ENCODE measurements at regions not wholly inside any gene's neighbourhood (a gene's known extent, or its start where the extent isn't known, plus 50 kb on each side); places are given as distances from the start of the nearest gene placed in this dataset.

DNA sequence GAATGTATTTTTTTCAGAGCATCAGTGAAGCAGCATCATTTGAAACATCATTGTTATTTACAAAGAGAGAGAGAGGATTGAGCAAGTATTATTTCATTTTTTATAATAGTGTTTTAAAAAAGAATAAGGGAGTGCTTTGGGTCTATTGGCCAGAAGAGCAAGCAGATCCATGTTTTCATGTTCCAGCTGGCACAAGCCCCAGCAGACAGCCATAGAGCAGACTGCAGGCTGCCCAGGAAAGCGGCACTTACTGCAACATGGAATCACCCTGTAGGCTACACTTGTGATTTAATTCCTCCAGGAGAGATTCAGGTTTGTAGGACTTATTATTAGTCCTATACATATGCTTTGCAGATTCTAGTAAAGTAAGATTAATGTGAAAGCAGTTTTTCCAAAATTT is 407.0 kb upstream of the GRAMD2B start:
- TF ChIP-seq EP300 (IDR thresholded peaks at IDR 0.05) (no peak), POLR2AphosphoS5 (IDR thresholded peaks at IDR 0.05) (no peak), POLR2A (IDR thresholded peaks at IDR 0.05; ENCODE audit: low read depth) (no peak)
- TF ChIP-seq, protein P1, sequence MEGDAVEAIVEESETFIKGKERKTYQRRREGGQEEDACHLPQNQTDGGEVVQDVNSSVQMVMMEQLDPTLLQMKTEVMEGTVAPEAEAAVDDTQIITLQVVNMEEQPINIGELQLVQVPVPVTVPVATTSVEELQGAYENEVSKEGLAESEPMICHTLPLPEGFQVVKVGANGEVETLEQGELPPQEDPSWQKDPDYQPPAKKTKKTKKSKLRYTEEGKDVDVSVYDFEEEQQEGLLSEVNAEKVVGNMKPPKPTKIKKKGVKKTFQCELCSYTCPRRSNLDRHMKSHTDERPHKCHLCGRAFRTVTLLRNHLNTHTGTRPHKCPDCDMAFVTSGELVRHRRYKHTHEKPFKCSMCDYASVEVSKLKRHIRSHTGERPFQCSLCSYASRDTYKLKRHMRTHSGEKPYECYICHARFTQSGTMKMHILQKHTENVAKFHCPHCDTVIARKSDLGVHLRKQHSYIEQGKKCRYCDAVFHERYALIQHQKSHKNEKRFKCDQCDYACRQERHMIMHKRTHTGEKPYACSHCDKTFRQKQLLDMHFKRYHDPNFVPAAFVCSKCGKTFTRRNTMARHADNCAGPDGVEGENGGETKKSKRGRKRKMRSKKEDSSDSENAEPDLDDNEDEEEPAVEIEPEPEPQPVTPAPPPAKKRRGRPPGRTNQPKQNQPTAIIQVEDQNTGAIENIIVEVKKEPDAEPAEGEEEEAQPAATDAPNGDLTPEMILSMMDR (IDR thresholded peaks at IDR 0.05), result no peak
- Histone ChIP-seq H3K36me3 (no peaks in the 10 kb centered on the region), H3K27me3 (no peaks in the 10 kb centered on the region), H3K27ac (replicated peaks in 1 of 4) (no peak overlapping the region), H3K4me3 (no peak overlapping the region), H3K4me1 (peaks cover 5 to 18% (median 17%) of the 10 kb centered on the region in 4 donors), H3K9me3 (no peaks in the 10 kb centered on the region)
- intact Hi-C loops (cut with DNase I), result no loop called here
- DNase-seq (ENCODE audit: extremely low spot score), result no peak
- 48% methylated on average over 1 of the region's 1 CpG for WGBS

DNA sequence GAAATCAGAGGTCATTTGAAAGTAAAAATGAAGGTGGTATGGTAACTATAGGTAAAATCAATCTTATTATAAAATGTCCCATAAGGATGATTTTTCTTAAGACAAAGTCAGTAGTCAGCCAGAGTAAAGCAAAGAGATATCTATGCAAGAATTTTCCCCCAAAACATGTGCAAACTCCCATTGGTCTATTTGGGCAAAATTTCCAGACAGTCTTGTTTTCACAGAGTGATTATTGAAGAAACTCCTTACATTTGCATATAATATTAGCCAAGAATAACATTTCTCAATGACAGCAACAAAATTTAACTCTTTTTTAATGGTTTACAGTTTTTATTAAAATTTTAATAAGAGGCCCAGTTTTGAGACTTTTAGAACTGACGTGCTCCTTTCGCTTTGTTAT is 406.1 kb upstream of the GRAMD2B start:
- intact Hi-C loops (cut with DNase I), result no loop called here
- Histone ChIP-seq H3K4me3 (no peak overlapping the region), H3K36me3 (no peaks in the 10 kb centered on the region), H3K4me1 (peaks cover 5 to 18% (median 17%) of the 10 kb centered on the region in 4 donors), H3K27me3 (no peaks in the 10 kb centered on the region), H3K9me3 (no peaks in the 10 kb centered on the region), H3K27ac (replicated peaks in 1 of 4) (no peak overlapping the region)
- WGBS, result 100% methylated on average over 2 of the region's 2 CpGs
- no peak for DNase-seq (ENCODE audit: extremely low spot score)
- TF ChIP-seq EP300 (IDR thresholded peaks at IDR 0.05) (no peak), POLR2AphosphoS5 (IDR thresholded peaks at IDR 0.05) (no peak), POLR2A (IDR thresholded peaks at IDR 0.05; ENCODE audit: low read depth) (no peak)
- TF ChIP-seq, protein P1 (IDR thresholded peaks at IDR 0.05), result no peak

DNA sequence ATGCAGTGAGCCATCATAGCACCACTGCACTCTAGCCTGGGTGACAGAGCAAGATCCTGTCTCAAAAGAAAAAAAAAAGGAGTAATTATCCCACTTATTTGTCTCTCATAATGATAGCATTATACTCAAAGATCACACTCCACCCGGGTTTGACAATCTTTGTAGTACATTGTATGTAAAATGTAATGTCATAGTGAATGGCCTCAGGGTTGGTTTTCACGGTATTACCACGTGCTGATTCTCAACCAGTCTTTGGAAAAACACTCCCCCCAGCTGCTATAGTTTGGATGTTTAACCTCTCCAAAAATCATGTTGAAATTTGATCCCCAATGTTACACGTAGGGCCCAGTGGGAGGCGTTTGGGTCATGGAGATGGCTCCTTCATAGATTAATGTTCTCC is 402.4 kb upstream of the GRAMD2B start:
- TF ChIP-seq EP300 (IDR thresholded peaks at IDR 0.05) (no peak), POLR2A (IDR thresholded peaks at IDR 0.05; ENCODE audit: low read depth) (no peak)
- Histone ChIP-seq H3K27ac (replicated peaks in 1 of 4) (no peak overlapping the region), H3K36me3 (no peaks in the 10 kb centered on the region), H3K9me3 (no peaks in the 10 kb centered on the region), H3K27me3 (no peaks in the 10 kb centered on the region), H3K4me1 (peaks cover 3 to 7% (median 6%) of the 10 kb centered on the region in 4 donors), H3K4me3 (no peak overlapping the region)
- intact Hi-C loops (cut with DNase I), result no loop called here
- DNase-seq (ENCODE audit: extremely low spot score), result no peak
- 82% methylated on average over 5 of the region's 5 CpGs for WGBS

DNA sequence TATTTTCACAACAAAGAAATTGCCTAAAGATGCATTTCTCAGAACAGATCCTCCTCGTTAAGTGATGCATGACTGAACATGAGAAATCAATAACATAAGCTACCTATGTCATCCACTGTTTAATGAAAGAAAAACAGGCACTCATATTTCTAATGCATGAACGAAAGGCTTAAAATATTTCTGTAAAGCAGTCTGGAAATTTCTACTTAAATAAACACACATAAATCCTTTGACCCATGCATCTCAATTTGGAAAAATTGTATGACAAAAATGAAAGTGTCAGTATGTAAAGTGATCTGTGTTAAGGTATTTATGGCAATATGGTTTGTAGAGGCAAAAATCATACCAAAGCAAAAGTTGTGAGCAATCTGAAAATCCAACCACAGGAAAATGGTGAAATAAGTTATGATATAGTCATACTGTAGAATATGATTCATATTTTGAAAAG is 399.2 kb upstream of the GRAMD2B start:
- intact Hi-C loops (cut with DNase I), result no loop called here
- Histone ChIP-seq H3K27ac (replicated peaks in 1 of 4) (no peak overlapping the region), H3K4me3 (no peak overlapping the region), H3K27me3 (no peaks in the 10 kb centered on the region), H3K4me1 (no peaks in the 10 kb centered on the region), H3K9me3 (peaks cover 0 to 4% (median 0%) of the 10 kb centered on the region in 4 donors), H3K36me3 (no peaks in the 10 kb centered on the region)
- 80% methylated on average over 2 of the region's 2 CpGs for WGBS
- DNase-seq (ENCODE audit: extremely low spot score), result no peak
- TF ChIP-seq EP300 (IDR thresholded peaks at IDR 0.05) (no peak), POLR2A (IDR thresholded peaks at IDR 0.05; ENCODE audit: low read depth) (no peak), POLR2AphosphoS5 (IDR thresholded peaks at IDR 0.05) (no peak)
- TF ChIP-seq, protein P1 (IDR thresholded peaks at IDR 0.05), result no peak

DNA sequence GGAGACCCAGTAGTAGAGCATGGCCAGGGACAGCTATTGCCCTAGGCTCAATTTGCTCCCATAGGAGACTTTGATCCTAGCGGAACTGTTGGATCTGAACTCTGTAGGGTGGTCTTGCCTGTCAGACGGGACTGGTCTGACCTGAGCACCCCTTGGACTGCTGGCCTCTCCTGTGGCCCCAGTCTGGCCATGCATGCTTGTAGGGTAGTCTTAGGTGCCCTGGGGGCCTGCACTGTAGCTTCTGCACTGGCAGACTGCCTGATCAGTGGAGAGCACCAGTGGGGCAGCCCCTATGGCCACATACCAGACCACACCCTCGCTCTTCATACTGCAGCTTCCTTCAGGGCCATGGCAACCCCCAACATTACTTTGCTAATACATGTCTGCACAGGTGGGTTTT is 396.1 kb upstream of the GRAMD2B start:
- H3K36me3 ChIP-seq, result no peaks in the 10 kb centered on the region
- no peak overlapping the region for H3K4me3 ChIP-seq
- H3K27ac ChIP-seq (replicated peaks in 1 of 4), result no peak overlapping the region
- intact Hi-C loops (cut with DNase I), result no loop called here
- TF ChIP-seq EP300 (IDR thresholded peaks at IDR 0.05), result no peak
- TF ChIP-seq POLR2AphosphoS5 (IDR thresholded peaks at IDR 0.05), result no peak
- TF ChIP-seq POLR2A (IDR thresholded peaks at IDR 0.05; ENCODE audit: low read depth), result no peak
- TF ChIP-seq, protein P1 (IDR thresholded peaks at IDR 0.05), result no peak
- no peaks in the 10 kb centered on the region for H3K4me1 ChIP-seq
- no peak for DNase-seq (ENCODE audit: extremely low spot score)
- 100% methylated on average over 1 of the region's 3 CpGs for WGBS
- no peaks in the 10 kb centered on the region for H3K27me3 ChIP-seq
- peaks cover 0 to 18% (median 8%) of the 10 kb centered on the region in 4 donors for H3K9me3 ChIP-seq

Data from esophagus muscularis mucosa (tissue), 4 donors.